Testis (tissue), 2 donors: ENCODE measurements at regions not wholly inside any gene's neighbourhood (a gene's known extent, or its start where the extent isn't known, plus 50 kb on each side); places are given as distances from the start of the nearest gene placed in this dataset.

ENCODE experiments used
- DNase-seq: peaks from one replicate; pipeline ENCODE4 v3.0.0-alpha.2; 2019
- H3K27ac ChIP-seq, 2 donors: fragments of 200-600 bp; sonication (generic); one replicate each; pipeline ENCODE4 v1.5.1; 2019
- H3K27me3 ChIP-seq: fragments of 200-600 bp; sonication (generic); one replicate; pipeline ENCODE4 v1.5.1; 2019
- H3K36me3 ChIP-seq: fragments of 200-600 bp; sonication (generic); one replicate; pipeline ENCODE4 v1.5.1; 2017; ENCODE audit warnings: low read depth; ENCODE audit errors: missing control alignments
- H3K4me1 ChIP-seq: fragments of 200-600 bp; sonication (generic); one replicate; pipeline ENCODE4 v1.5.1; 2019
- H3K4me3 ChIP-seq, 2 donors: fragments of 200-600 bp; sonication (generic); one replicate each; pipeline ENCODE4 v1.5.1; 2017 to 2019
- H3K9me3 ChIP-seq: fragments of 200-600 bp; sonication (generic); one replicate; pipeline ENCODE4 v1.5.1; 2017
- CTCF ChIP-seq, 3 experiments: fragments of 450-650 bp in 2 of 3; fragments of 200-600 bp in 1 of 3; sonication (generic) in 1 of 3; IDR thresholded peaks; one replicate each; pipeline ENCODE4 v1.5.1; 2016 to 2019; ENCODE audit warnings: antibody characterized with exemption in 3 of 3, mild to moderate bottlenecking in 2 of 3, moderate library complexity in 1 of 3
- POLR2A ChIP-seq: fragments of 450-650 bp; IDR thresholded peaks from one replicate; pipeline ENCODE4 v1.6.1; 2017; ENCODE audit warnings: antibody characterized with exemption, mild to moderate bottlenecking, moderate library complexity
- WGBS, 2 donors: methylation state at CpG; one replicate each; pipeline ENCODE4 v1.1.5; 2018; 5-methylcytosine and 5-hydroxymethylcytosine counted together
- intact Hi-C: fragments of 100-400 bp; cut with DNase I; formaldehyde crosslinking; loops from one replicate; pipeline ENCODE4 v1.15.1; 2023; ENCODE audit warnings: low total_unique reads

- Histone ChIP-seq H3K4me1 (no peaks in the 10 kb centered on the region), H3K27ac (no peak overlapping the region), H3K27me3 (no peaks in the 10 kb centered on the region), H3K4me3 (no peak overlapping the region), H3K36me3 (no peaks in the 10 kb centered on the region), H3K9me3 (no peaks in the 10 kb centered on the region)
- no peak for TF ChIP-seq CTCF (IDR thresholded peaks at IDR 0.05)
- TF ChIP-seq POLR2A, result no peak
- intact Hi-C loops, result no loop called here
- DNase-seq, result no peak
- 86 to 95% methylated on average over 1 of the region's 1 CpG for WGBS, 2 donors
Observed at GRCh38 chr16:80408014-80408413, 132.8 kb upstream of the DYNLRB2 start.

GRCh38 chr16:80407265-80407987 is 133.4 kb upstream of the DYNLRB2 start:
- Histone ChIP-seq H3K4me3 (no peak overlapping the region), H3K36me3 (no peaks in the 10 kb centered on the region), H3K4me1 (no peaks in the 10 kb centered on the region), H3K27ac (no peak overlapping the region), H3K27me3 (no peaks in the 10 kb centered on the region), H3K9me3 (no peaks in the 10 kb centered on the region)
- DNase-seq, result no peak
- 84 to 95% methylated on average over 3 of the region's 3 CpGs for WGBS, 2 donors
- TF ChIP-seq CTCF (IDR thresholded peaks at IDR 0.05), result no peak
- no peak for TF ChIP-seq POLR2A
- intact Hi-C loops, result no loop called here

DNA sequence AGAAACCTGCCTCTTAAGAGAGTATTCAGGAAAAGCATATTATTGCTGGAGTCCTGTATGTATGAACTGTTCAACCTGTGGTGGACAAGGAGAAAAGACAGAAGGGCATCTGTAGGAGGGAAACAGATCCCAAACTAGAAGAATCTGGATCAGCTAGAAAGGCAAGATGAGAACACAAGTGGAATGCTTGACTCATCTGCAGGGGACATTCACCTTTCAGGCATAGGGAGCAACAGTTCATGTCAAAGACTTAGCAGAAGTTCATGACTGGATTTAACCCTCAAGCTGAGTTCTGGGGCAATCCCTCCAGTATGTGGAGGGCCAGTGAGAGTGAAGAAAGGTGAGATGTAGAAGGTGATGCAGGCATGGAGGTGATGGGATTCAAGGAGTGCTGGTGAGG is 135.9 kb upstream of the DYNLRB2 start:
- no peak for DNase-seq
- intact Hi-C loops, result no loop called here

GRCh38 chr16:80403894-80404293 is 136.9 kb upstream of the DYNLRB2 start:
- intact Hi-C loops, result no loop called here
- no peaks in the 10 kb centered on the region for H3K27me3 ChIP-seq
- H3K27ac ChIP-seq, result no peak overlapping the region
- TF ChIP-seq POLR2A (no peak), CTCF (IDR thresholded peaks at IDR 0.05) (no peak)
- H3K9me3 ChIP-seq, result no peaks in the 10 kb centered on the region
- H3K36me3 ChIP-seq, result no peaks in the 10 kb centered on the region
- DNase-seq, result no peak
- no peaks in the 10 kb centered on the region for H3K4me1 ChIP-seq
- WGBS, 2 donors, result 38 to 40% methylated on average over 3 of the region's 3 CpGs
- no peak overlapping the region for H3K4me3 ChIP-seq

More for the DNA sequence above, 135.9 kb upstream of the DYNLRB2 start:
- Histone ChIP-seq H3K27me3 (no peaks in the 10 kb centered on the region), H3K9me3 (no peaks in the 10 kb centered on the region), H3K4me1 (no peaks in the 10 kb centered on the region), H3K27ac (no peak overlapping the region), H3K36me3 (no peaks in the 10 kb centered on the region), H3K4me3 (no peak overlapping the region)
- TF ChIP-seq POLR2A (no peak), CTCF (IDR thresholded peaks at IDR 0.05) (no peak)

DNA sequence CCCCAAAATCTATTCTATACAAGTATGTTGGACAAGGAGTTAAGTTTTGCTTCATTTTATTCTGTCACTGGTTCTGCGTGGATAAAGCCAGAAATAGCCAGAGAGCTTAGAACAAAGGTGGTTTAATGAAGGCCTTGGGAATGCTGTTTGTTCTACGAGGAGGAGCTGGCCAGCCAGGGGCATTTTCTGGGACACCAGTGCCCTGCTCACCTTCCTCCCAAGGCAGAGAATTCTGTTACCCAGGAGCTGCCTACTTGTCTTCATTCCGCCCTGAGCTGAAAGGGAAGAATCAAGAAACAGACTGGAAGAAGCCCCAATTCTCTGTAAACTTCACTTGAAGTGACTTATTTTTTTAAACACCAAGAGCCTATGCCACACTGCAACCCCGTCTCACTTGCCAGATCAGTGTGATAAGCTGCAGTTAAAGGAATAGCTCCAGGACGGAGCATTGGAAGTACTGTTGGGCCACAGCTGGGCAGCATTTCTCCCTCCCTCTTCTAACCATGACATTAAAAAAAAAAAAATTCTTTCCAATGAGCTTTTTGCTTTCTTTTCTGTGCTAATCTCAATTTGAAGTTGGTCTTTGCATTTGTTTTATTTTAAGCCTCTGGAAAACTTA is 149.8 kb upstream of the DYNLRB2 start:
- peak overlapping the region; percentile 21 to 43 for H3K27ac ChIP-seq

More for the DNA sequence above, 149.8 kb upstream of the DYNLRB2 start:
- Histone ChIP-seq H3K9me3 (no peaks in the 10 kb centered on the region), H3K4me1 (peaks cover 18% of the 10 kb centered on the region), H3K4me3 (no peak overlapping the region), H3K27me3 (no peaks in the 10 kb centered on the region), H3K36me3 (no peaks in the 10 kb centered on the region)
- intact Hi-C loops, result no loop called here
- WGBS, 2 donors, result 44 to 54% methylated on average over 5 of the region's 5 CpGs
- no peak for DNase-seq
- TF ChIP-seq POLR2A (no peak), CTCF (IDR thresholded peaks at IDR 0.05) (no peak)
